H1 (cell line): ENCODE measurements at regions not wholly inside any gene's neighbourhood (a gene's known extent, or its start where the extent isn't known, plus 50 kb on each side); places are given as distances from the start of the nearest gene placed in this dataset.

ENCODE experiments used
- BACH1 ChIP-seq: IDR thresholded peaks from 2 replicates; pipeline ENCODE4 v1.6.1; 2012; ENCODE audit warnings: low read length, improper control_type of control experiment
- CEBPB ChIP-seq: IDR thresholded peaks from 2 replicates; pipeline ENCODE4 v1.6.1; 2012; ENCODE audit warnings: low read depth, low read length
- CTCF ChIP-seq, 3 experiments: IDR thresholded peaks; 1 replicate in 2 of 3; 2 replicates in 1 of 3; pipeline versions ENCODE4 v1.5.1 to v1.6.1; 2011; ENCODE audit warnings: low read length in 3 of 3, mild to moderate bottlenecking in 3 of 3, inconsistent platforms in 2 of 3, low read depth in 1 of 3, moderate library complexity in 1 of 3; ENCODE audit not compliant: insufficient read depth in 1 of 3; ENCODE audit errors: control extremely low read depth in 1 of 3
- EGR1 ChIP-seq: IDR thresholded peaks from 2 replicates; pipeline ENCODE4 v1.6.1; 2011; ENCODE audit warnings: low read depth, low read length, borderline replicate concordance
- EP300 ChIP-seq, 2 experiments: IDR thresholded peaks; 1 replicate in 1 of 2; 2 replicates in 1 of 2; pipeline ENCODE4 v1.6.1; 2011 to 2012; ENCODE audit warnings: low read depth in 2 of 2, low read length in 2 of 2, mild to moderate bottlenecking in 2 of 2, borderline replicate concordance in 1 of 2, inconsistent platforms in 1 of 2, moderate library complexity in 1 of 2
- JUN ChIP-seq: IDR thresholded peaks from 2 replicates; pipeline ENCODE4 v1.6.1; 2011; ENCODE audit warnings: low read depth, mild to moderate bottlenecking, improper control_type of control experiment, low read length
- KDM1A ChIP-seq: fragments of 200-600, 300-600 bp; sonication (generic); IDR thresholded peaks from 2 replicates; pipeline ENCODE4 v1.7.1; 2016; ENCODE audit warnings: mild to moderate bottlenecking, low read length, borderline replicate concordance
- MAX ChIP-seq: IDR thresholded peaks from 2 replicates; pipeline ENCODE4 v1.6.1; 2012; ENCODE audit warnings: inconsistent platforms
- NANOG ChIP-seq: IDR thresholded peaks from 2 replicates; pipeline ENCODE4 v1.6.1; 2011; ENCODE audit warnings: low read length, low read depth, mild to moderate bottlenecking, inconsistent platforms; ENCODE audit not compliant: insufficient read depth, poor library complexity, severe bottlenecking
- POLR2A ChIP-seq, 2 experiments: IDR thresholded peaks; 1 replicate in 1 of 2; 2 replicates in 1 of 2; pipeline ENCODE4 v1.6.1; 2011; ENCODE audit warnings: low read depth in 2 of 2, low read length in 2 of 2, mild to moderate bottlenecking in 2 of 2; ENCODE audit errors: control extremely low read depth in 1 of 2
- POLR2AphosphoS5 ChIP-seq: IDR thresholded peaks from 2 replicates; pipeline ENCODE4 v1.6.1; 2011; ENCODE audit warnings: low read depth, low read length
- RBBP5 ChIP-seq: IDR thresholded peaks from 2 replicates; pipeline ENCODE4 v1.7.1; 2012; ENCODE audit warnings: low read depth, mild to moderate bottlenecking, inconsistent platforms, low read length, moderate library complexity, borderline replicate concordance
- RFX5 ChIP-seq: IDR thresholded peaks from 2 replicates; pipeline ENCODE4 v1.6.1; 2011; ENCODE audit warnings: low read depth, low read length, improper control_type of control experiment, borderline replicate concordance

- TF ChIP-seq CTCF (IDR thresholded peaks at IDR 0.05; ENCODE audit: control extremely low read depth in 1 of 3, insufficient read depth in 1 of 3, low read depth in 1 of 3, low read length in 3 of 3) (no peak), JUN (no peak), MAX (no peak), RFX5 (no peak), RBBP5 (no peak), POLR2A (IDR thresholded peaks at IDR 0.05; ENCODE audit: control extremely low read depth in 1 of 2, low read depth in 2 of 2, low read length in 2 of 2) (no peak), KDM1A (no peak), EGR1 (no peak), POLR2AphosphoS5 (no peak), EP300 (IDR thresholded peaks at IDR 0.05; ENCODE audit: borderline replicate concordance in 1 of 2, low read depth in 2 of 2, low read length in 2 of 2) (no peak), BACH1 (no peak), NANOG (no peak), CEBPB (no peak)
Measured at GRCh38 chr6:40256831-40257230, 322.6 kb upstream of the MOCS1 start.
